ENCODE measurements at regions not wholly inside any gene's neighbourhood (a gene's known extent, or its start where the extent isn't known, plus 50 kb on each side); places are given as distances from the start of the nearest gene placed in this dataset.

DNA sequence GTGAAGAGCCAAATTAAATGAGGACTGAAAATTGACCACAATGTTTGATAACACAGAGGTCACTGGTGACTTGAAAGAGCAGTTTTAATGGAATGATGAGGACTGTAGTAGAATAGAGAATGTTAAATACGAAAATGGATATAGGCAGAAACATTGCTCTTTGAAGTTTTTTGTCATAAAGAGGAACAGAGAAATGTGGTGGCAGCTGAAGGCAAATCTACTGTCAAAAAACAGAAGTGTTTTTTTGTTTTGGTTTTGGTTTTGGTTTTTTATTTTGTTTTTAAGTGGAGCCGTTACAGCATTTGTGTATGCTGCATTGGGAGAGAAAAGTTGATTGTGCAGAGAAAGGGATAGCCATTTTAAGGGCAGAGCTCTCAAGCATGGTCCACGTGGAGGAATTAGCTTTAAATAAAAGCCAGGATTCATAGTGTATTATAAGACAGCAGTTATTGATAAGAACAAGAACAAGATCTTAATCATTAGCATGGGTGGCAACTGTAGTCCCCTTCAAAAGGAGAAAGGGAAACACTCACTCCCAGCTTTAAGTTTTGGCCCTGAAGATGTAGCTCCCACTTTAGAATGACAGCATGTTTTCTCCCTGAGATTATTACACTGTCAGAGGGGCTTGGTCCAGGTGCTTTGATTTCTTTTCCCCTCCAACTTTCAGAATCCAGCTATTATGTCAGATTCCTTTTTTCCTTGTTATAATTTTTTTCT is 156.7 kb upstream of the BET1 start:
- Histone ChIP-seq H3K9ac (ENCODE audit: low read length) (peak overlapping the region; percentile 52), H3K27ac (ENCODE audit: low read length) (peak overlapping the region; percentile 84), H3K4me2 (ENCODE audit: low read length) (peak overlapping the region; percentile 75), H3K36me3 (replicated peaks; ENCODE audit: low read depth, low read length) (no peaks in the 10 kb centered on the region), H3K79me2 (ENCODE audit: low read length) (no peaks in the 10 kb centered on the region), H3K27me3 (ENCODE audit: low read depth, low read length) (no peaks in the 10 kb centered on the region), H3K9me3 (ENCODE audit: insufficient read depth, low read length) (peaks cover 8% of the 10 kb centered on the region; the same call in 1 of the 2 replicates), H4K20me1 (ENCODE audit: insufficient read depth, low read length) (no peaks in the 10 kb centered on the region), H2AFZ (ENCODE audit: low read depth, low read length) (peak overlapping the region; percentile 28; the same call in 1 of the 2 replicates), H3K4me3 (ENCODE audit: low read length) (peak overlapping the region; percentile 64), H3K4me1 (ENCODE audit: low read length) (peaks cover 27% of the 10 kb centered on the region)
- TF ChIP-seq, protein P1, sequence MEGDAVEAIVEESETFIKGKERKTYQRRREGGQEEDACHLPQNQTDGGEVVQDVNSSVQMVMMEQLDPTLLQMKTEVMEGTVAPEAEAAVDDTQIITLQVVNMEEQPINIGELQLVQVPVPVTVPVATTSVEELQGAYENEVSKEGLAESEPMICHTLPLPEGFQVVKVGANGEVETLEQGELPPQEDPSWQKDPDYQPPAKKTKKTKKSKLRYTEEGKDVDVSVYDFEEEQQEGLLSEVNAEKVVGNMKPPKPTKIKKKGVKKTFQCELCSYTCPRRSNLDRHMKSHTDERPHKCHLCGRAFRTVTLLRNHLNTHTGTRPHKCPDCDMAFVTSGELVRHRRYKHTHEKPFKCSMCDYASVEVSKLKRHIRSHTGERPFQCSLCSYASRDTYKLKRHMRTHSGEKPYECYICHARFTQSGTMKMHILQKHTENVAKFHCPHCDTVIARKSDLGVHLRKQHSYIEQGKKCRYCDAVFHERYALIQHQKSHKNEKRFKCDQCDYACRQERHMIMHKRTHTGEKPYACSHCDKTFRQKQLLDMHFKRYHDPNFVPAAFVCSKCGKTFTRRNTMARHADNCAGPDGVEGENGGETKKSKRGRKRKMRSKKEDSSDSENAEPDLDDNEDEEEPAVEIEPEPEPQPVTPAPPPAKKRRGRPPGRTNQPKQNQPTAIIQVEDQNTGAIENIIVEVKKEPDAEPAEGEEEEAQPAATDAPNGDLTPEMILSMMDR (IDR thresholded peaks at IDR 0.05; ENCODE audit: low read depth, low read length) = no peak

DNA sequence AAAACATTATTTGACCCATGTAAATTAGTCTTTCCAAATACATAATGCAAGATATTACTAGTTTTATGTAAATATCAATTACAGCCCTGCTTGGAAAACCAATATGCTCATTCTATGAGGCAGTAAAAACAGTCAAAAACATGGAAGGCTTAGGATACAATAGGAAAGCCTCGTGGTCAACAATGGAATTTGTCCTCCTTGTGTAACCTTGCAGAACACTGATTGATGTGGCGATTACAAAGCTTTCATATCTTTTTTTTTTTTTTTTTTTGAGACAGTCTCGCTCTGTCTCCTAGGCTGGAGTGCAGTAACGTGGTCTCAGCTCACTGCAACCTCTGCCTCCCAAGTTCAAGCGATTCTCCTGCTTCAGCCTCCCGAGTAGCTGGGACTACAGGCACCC is 157.3 kb upstream of the BET1 start:
- no peaks in the 10 kb centered on the region for H4K20me1 ChIP-seq (ENCODE audit: insufficient read depth, low read length)
- no peaks in the 10 kb centered on the region for H3K27me3 ChIP-seq (ENCODE audit: low read depth, low read length)
- H3K27ac ChIP-seq (ENCODE audit: low read length) = peak overlapping the region; percentile 84
- peaks cover 26% of the 10 kb centered on the region for H3K4me1 ChIP-seq (ENCODE audit: low read length)
- 0 out of 2 replicates have a peak overlapping the region, but pooled peaks have one; percentile 28 for H2AFZ ChIP-seq (ENCODE audit: low read depth, low read length)
- H3K36me3 ChIP-seq (replicated peaks; ENCODE audit: low read depth, low read length) = no peaks in the 10 kb centered on the region
- no peaks in the 10 kb centered on the region for H3K79me2 ChIP-seq (ENCODE audit: low read length)
- TF ChIP-seq, protein P1 (IDR thresholded peaks at IDR 0.05; ENCODE audit: low read depth, low read length) = no peak
- TF ChIP-seq EZH2phosphoT487 (IDR thresholded peaks at IDR 0.05; ENCODE audit: low read depth) = no peak
- peak overlapping the region; percentile 64 for H3K4me3 ChIP-seq (ENCODE audit: low read length)
- H3K9me3 ChIP-seq (ENCODE audit: insufficient read depth, low read length) = peaks cover 8% of the 10 kb centered on the region; the same call in 1 of the 2 replicates
- H3K4me2 ChIP-seq (ENCODE audit: low read length) = peak overlapping the region; percentile 75
- peak overlapping the region; percentile 52 for H3K9ac ChIP-seq (ENCODE audit: low read length)

DNA sequence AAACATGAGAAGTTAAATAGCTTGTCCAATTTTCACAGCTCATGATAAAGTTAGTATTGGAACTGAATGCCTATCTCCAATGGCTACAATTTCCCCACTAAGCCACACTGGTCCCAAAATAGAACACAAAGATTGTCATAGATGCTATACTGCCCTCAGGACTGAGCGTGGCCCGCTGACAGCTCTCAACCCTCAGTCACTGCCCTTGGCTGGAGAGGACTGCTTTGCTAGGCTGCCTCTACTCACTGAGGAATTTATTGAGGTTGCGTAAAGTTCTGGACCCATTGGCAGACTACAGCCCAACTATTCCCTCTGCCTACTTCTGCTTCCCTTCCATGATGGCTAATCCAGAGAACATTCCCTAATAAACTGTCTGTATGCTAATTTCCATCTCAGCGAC is 165.5 kb upstream of the BET1 start:
- no peaks in the 10 kb centered on the region for H3K27me3 ChIP-seq (ENCODE audit: low read depth, low read length)
- no peak overlapping the region for H3K9ac ChIP-seq (ENCODE audit: low read length)
- H3K4me1 ChIP-seq (ENCODE audit: low read length) = peaks cover 20% of the 10 kb centered on the region
- no peaks in the 10 kb centered on the region for H4K20me1 ChIP-seq (ENCODE audit: insufficient read depth, low read length)
- no peaks in the 10 kb centered on the region for H3K79me2 ChIP-seq (ENCODE audit: low read length)
- H3K4me3 ChIP-seq (ENCODE audit: low read length) = no peak overlapping the region
- no peak overlapping the region for H3K4me2 ChIP-seq (ENCODE audit: low read length)
- no peak overlapping the region for H3K27ac ChIP-seq (ENCODE audit: low read length)
- no peak for TF ChIP-seq EZH2phosphoT487 (IDR thresholded peaks at IDR 0.05; ENCODE audit: low read depth)
- TF ChIP-seq, protein P1 (IDR thresholded peaks at IDR 0.05; ENCODE audit: low read depth, low read length) = no peak
- H3K36me3 ChIP-seq (replicated peaks; ENCODE audit: low read depth, low read length) = peaks cover 3% of the 10 kb centered on the region
- H2AFZ ChIP-seq (ENCODE audit: low read depth, low read length) = no peak overlapping the region
- peaks cover 8% of the 10 kb centered on the region; the same call in 1 of the 2 replicates for H3K9me3 ChIP-seq (ENCODE audit: insufficient read depth, low read length)

DNA sequence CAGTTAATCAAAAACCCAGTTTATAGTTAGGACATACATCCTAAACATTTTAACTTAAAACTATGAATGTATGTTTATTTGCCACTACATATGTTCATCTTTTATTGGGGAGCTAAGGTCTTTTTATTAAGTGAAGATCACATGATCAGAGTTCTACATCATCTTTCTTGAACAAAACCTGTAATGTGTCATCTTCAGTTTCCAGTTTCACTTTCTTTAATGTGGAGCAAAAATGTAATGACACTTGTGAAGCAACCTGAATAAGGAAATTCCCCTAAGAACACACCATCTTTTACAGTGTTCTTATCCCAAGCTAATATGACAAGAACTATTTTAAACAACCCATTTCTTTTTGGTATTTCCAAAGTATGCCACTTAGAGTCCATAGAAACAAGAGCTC is 166.7 kb upstream of the BET1 start:
- Histone ChIP-seq H3K4me1 (ENCODE audit: low read length) (peaks cover 22% of the 10 kb centered on the region), H3K27me3 (ENCODE audit: low read depth, low read length) (no peaks in the 10 kb centered on the region), H3K4me2 (ENCODE audit: low read length) (peak overlapping the region; percentile 25), H3K36me3 (replicated peaks; ENCODE audit: low read depth, low read length) (peaks cover 3% of the 10 kb centered on the region), H2AFZ (ENCODE audit: low read depth, low read length) (peak overlapping the region; percentile 54; the same call in 1 of the 2 replicates), H3K79me2 (ENCODE audit: low read length) (no peaks in the 10 kb centered on the region), H3K4me3 (ENCODE audit: low read length) (no peak overlapping the region), H3K9ac (ENCODE audit: low read length) (no peak overlapping the region), H3K27ac (ENCODE audit: low read length) (no peak overlapping the region; the same call in 1 of the 2 replicates), H3K9me3 (ENCODE audit: insufficient read depth, low read length) (no peaks in the 10 kb centered on the region), H4K20me1 (ENCODE audit: insufficient read depth, low read length) (no peaks in the 10 kb centered on the region)
- no peak for TF ChIP-seq EZH2phosphoT487 (IDR thresholded peaks at IDR 0.05; ENCODE audit: low read depth)
- TF ChIP-seq, protein P1 (IDR thresholded peaks at IDR 0.05; ENCODE audit: low read depth, low read length) = no peak

Data from OCI-LY3 (cell line).